ENCODE measurements at regions not wholly inside any gene's neighbourhood (a gene's known extent, or its start where the extent isn't known, plus 50 kb on each side); places are given as distances from the start of the nearest gene placed in this dataset.

GRCh38 chr4:178412455-178412854 is 970.2 kb upstream of the AGA start:
- DNase-seq (ENCODE audit: low spot score) = no peak

- DNase-seq (ENCODE audit: low spot score) = no peak
These were observed 971.8 kb upstream of the AGA start for GRCh38 chr4:178414042-178414441.

- no peak for DNase-seq (ENCODE audit: low spot score)
These were observed 972.7 kb upstream of the AGA start for GRCh38 chr4:178414881-178415446.

DNA sequence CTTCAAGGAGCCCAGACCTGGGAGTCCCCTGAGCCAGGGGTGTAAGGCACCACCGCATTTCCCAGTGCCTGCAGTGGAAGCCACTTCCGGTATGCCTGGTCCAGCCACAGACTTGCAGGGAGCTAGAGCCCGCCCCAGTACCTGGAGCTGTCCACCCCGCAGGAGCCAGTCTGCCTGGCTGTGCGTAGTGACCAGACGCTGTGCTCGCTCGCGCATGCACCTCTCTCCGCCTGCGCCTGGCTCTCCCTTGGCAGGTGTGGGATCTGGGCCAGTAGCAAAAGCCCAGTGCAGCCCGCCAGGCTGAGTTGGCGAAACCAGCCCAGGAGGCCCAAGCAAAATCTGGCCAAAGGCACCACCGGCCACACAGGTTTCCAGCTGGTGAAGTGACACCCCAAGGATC is 973.7 kb upstream of the AGA start:
- DNase-seq (ENCODE audit: low spot score) = no peak

- DNase-seq (ENCODE audit: low spot score) = no peak
These were observed 981.1 kb upstream of the AGA start for GRCh38 chr4:178423366-178423765.

- DNase-seq (ENCODE audit: low spot score) = no peak
These were observed 984.6 kb upstream of the AGA start for GRCh38 chr4:178426871-178427270.

GRCh38 chr4:178427663-178428062 is 985.4 kb upstream of the AGA start:
- no peak for DNase-seq (ENCODE audit: low spot score)

- DNase-seq (ENCODE audit: low spot score) = no peak
These were observed 1006.3 kb upstream of the AGA start for GRCh38 chr4:178448372-178449035.

DNA sequence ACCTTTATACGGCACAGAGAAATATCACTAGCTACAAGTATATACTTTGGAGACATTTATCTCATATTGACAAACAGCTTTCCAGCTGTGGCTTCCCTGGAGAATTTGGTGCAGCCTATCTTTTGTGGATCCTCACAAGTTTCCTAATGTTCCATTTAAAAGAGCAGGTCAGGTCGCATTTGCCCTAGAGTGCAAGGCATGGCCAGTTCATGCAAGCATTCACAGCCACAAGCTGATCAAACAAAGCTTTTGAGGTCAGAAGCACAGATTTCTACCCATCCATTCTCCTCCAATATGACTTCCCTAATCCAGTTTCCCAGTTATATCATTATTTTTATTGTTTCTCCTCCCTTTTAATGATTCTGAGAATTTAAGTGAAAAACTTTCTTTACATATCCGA is 1008.4 kb upstream of the AGA start:
- no peak for DNase-seq (ENCODE audit: low spot score)

- DNase-seq (ENCODE audit: low spot score) = no peak
These were observed 1010.8 kb upstream of the AGA start for GRCh38 chr4:178453057-178453456.

DNA sequence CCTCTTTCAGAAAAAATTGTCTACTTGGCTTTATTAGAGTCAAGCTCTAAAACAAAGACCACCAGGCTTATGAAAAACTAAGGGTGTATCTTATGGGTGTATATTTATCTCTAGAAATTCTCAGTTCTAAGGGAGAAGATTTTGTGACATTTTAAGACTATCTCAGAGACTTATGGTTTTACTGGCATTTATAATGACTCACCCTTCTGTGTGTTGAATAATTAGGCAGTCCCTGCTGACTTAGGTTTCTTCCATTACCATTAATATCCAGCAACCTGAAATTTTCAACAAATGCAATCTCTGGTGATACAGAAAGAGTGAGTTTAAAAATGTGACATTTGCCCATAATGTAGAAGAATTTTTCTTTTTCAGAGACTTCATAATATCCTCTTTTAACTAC is 1015.0 kb upstream of the AGA start:
- no peak for DNase-seq (ENCODE audit: low spot score)

DNA sequence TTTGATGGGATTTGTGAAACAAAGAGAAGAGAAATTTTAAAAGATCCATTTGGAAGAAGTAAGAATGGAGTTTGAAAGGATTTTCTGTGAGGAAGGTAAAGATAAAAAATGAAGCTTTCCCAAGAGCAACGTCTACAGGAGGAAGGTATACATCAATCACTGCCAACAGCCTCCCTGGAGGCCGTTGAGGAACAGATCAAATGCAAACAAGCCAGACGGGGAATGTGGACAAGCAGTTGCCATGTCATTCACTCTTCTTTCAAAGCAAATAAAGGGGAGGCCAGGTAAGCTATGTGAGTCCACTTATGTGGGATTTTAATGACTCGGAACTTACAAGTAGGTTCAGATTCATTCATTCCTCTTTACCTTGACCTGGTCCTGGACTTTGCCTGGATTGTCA is 1020.5 kb upstream of the AGA start:
- no peak for DNase-seq (ENCODE audit: low spot score)

DNA sequence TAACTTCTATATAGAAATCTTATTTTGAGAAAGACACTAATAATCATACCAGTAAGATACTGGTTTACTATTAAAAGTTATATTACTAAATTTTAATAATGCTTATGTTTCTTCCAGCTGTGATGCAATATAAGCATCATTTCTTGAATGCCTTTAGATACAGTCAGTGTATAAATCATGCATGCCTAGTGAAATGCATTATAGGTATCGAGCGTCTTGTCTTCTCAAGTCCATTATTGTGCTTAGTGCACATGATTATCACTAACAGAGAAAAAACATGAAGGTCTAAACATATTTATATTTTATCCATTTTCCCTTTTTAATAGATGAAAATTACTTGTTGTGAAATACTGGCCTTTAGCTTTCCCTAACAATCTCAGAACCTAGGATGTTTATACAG is 1021.5 kb upstream of the AGA start:
- DNase-seq (ENCODE audit: low spot score) = no peak

- DNase-seq (ENCODE audit: low spot score) = no peak
These were observed 1029.0 kb upstream of the AGA start for GRCh38 chr4:178470996-178471784.

DNA sequence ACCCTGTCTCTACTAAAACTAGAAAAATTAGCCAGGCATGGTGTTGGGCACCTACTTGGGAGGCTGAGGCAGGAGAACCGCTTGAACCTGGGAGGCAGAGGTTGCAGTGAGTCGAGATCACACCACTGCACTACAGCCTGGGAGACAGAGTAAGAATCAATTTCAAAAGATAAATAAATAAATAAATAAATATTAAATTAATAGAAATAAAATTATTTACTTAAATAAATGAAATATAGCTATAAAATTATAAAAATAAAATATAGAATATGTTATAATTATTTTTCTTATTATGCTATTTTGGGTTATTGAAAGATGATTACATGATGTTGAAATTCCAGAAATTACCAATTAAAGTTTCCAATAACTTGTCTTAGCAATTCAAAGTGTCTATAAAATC is 1029.8 kb upstream of the AGA start:
- DNase-seq (ENCODE audit: low spot score) = no peak

DNA sequence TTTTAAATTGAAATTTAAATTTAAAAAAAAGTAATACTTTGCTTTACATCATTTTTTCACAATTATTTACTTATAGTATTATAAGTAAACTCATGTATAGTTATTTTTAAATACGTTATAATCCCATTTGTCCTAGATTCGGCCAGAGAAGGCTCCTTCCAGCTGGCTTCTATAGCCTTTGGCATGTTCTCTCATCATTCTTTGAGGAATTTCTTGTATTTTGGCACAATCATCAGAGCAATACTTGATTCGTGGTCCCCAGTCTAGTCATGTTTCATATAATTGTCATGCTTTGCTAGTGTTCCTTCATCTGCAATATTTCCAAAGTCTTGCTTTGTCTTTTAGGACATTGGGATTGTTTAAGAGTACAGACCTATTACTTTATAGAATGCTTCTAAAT is 1037.9 kb upstream of the AGA start:
- no peak for DNase-seq (ENCODE audit: low spot score)

DNA sequence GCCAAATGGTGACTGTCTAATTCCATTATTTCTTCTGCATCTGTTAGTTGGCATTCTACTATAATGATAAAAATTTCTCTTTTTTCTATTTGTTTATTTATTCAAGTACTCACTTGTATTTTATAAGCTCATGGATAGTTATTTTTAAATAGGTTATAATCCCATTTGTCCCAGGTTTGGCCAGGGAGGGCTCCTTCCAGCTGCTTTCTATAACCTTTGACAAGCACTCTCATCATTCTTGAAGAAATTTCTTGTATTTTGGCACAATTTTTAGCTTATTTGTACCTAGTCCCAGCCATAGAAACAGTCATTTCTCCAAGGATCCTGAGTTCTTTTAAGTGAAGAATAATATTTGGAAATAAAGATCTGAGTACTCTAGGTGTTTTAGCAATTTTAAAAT is 1038.6 kb upstream of the AGA start:
- no peak for DNase-seq (ENCODE audit: low spot score)

DNA sequence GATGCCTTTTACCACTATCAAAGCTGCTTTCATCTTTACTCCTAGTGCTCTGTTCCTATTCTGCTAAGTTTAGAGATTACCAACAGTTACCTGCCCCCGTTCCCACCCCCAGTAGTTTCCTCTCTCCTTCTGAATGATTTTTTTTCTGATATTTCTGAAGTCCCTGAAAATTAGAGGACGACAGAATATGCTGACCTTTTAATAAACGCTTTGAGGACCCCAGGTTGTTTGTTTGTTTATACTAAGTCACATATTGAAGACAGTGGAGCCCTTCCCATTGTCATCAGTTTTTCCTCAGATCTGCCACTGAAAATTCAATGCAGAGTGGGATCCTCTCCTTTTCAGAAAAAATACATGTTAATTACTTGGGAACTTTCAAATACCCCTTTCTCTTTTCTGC is 1039.3 kb upstream of the AGA start:
- DNase-seq (ENCODE audit: low spot score) = no peak

DNA sequence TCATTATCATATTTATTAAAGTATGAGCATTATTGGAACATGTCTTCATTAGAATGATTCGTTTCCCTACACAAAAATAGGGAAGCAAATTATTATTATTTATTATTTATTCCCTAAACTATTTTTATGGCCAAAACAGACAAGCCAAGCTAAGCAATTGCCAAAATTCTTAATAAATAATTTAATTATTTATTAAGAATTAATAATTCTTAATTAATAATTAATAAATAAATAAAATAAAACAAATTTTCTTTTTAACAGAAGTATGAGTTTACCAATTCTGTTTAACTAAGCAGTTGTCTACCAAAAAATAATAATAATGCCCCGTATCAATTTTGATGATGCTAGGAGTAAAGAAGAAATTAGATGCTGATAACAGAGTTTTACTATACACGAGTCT is 1080.8 kb upstream of the AGA start:
- DNase-seq (ENCODE audit: low spot score) = no peak

GRCh38 chr4:178535939-178536579 is 1093.8 kb upstream of the AGA start:
- DNase-seq (ENCODE audit: low spot score) = no peak

- no peak for DNase-seq (ENCODE audit: low spot score)
These were observed 1111.0 kb upstream of the AGA start for GRCh38 chr4:178553201-178553600.

DNA sequence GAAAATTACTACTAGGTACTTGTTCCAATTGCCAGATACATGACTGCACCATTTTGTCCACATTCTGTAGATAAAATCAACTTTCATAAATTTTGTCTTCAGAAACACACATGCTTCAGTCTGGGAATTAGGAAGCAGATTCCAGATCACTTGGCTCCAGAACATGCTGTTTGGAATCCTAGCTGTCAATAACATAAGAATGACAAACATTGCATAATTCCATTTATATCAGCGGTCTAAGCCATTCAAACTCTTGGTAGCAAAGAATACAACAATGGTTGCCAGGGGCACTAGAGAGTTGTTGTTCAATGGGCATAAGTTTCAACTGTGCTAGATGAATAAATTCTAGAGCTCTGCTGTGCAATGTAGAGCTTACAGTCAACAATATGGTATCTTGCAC is 1112.1 kb upstream of the AGA start:
- DNase-seq (ENCODE audit: low spot score) = no peak

DNA sequence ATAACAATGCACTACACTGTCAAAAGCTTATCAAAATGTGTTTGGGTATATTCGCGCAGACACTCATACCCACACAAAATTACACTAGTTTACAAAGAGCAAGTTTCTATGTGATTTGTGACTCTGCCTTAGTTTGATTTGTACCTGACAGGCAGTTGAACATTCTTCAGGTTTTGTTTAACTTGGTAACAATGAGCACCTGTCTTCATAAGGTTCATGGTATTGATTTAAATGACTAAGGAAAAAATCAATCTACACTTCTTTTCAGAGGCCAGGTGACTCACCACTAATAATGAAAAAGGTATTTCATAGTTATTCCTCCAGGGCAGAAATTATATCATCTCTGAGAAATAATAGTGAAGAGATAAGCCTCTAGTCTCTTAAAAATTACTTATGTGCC is 1114.6 kb upstream of the AGA start:
- DNase-seq (ENCODE audit: low spot score) = no peak
